ENCODE measurements at regions not wholly inside any gene's neighbourhood (a gene's known extent, or its start where the extent isn't known, plus 50 kb on each side); places are given as distances from the start of the nearest gene placed in this dataset.

DNA sequence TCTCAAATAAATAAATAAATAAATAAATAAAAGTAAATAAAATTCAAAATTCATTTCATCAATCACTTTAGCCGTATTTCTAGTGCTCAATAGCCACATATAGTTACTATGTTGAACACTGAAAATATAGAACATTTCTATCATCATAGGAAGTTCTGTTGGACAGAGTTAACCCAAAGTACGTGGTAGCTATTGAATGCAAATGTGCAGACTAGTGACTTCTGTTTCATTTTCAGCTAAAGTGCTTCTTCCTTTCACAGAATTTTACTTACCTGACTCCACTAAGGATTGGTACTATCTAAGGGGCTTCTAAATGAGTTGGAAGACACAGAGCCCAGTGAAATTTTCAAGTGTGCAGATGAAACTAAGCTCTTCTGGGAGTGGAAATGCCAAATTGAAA is 1208.3 kb downstream of the MAT2B start:
- Histone ChIP-seq H3K27ac (ENCODE audit: low read depth, low read length) (no peak overlapping the region), H3K4me3 (ENCODE audit: low read length) (no peak overlapping the region), H3K9ac (ENCODE audit: low read length) (no peak overlapping the region), H3K27me3 (ENCODE audit: control insufficient read depth, insufficient read depth, low read length) (no peaks in the 10 kb centered on the region), H3K4me1 (ENCODE audit: control insufficient read depth, insufficient read depth, low read length) (no peaks in the 10 kb centered on the region), H3K36me3 (ENCODE audit: control insufficient read depth, insufficient read depth, low read length) (no peaks in the 10 kb centered on the region)

DNA sequence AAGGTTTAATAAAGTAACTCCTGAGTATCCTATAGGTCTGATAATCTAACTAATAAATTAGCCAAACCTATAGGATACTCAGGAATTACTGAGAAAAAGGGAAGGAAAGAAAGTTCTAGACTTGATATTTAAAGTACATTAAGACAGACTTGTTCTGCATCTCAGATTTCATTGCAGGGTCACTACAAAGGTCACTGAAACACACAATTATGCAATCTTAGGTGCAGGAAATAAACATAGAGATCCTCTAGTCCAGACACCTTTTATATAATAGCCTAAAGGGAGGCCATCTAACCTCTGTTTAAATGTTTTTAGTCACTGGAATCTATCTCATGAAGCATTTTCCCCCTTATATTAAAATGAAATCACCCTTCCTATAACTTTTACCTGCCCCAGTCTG is 1215.7 kb downstream of the MAT2B start:
- H3K9ac ChIP-seq (ENCODE audit: low read length), result no peak overlapping the region
- H3K4me3 ChIP-seq (ENCODE audit: low read length), result no peak overlapping the region
- H3K27ac ChIP-seq (ENCODE audit: low read depth, low read length), result no peak overlapping the region
- no peaks in the 10 kb centered on the region for H3K36me3 ChIP-seq (ENCODE audit: control insufficient read depth, insufficient read depth, low read length)
- no peaks in the 10 kb centered on the region for H3K27me3 ChIP-seq (ENCODE audit: control insufficient read depth, insufficient read depth, low read length)
- no peaks in the 10 kb centered on the region for H3K4me1 ChIP-seq (ENCODE audit: control insufficient read depth, insufficient read depth, low read length)

DNA sequence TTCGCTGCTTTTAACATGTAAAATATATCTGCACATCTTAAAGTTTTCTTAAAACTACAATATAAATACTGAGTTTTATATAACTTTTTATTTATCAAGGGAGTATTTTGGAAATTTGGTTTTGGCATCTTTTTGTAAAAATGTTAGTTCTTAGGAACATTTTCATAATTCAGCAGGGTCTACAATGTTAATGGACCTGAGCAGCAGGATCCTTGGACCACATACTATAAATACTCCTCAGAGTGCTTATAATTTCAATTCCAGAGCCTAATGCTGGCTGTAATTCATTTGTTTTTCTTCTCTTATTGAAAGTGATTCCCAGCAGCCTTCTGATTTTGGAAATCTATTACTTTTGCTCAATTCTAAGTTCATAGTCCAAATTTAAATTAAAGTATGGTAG is 1216.2 kb downstream of the MAT2B start:
- Histone ChIP-seq H3K27me3 (ENCODE audit: control insufficient read depth, insufficient read depth, low read length) (no peaks in the 10 kb centered on the region), H3K36me3 (ENCODE audit: control insufficient read depth, insufficient read depth, low read length) (no peaks in the 10 kb centered on the region), H3K4me1 (ENCODE audit: control insufficient read depth, insufficient read depth, low read length) (no peaks in the 10 kb centered on the region), H3K27ac (ENCODE audit: low read depth, low read length) (no peak overlapping the region), H3K4me3 (ENCODE audit: low read length) (no peak overlapping the region), H3K9ac (ENCODE audit: low read length) (no peak overlapping the region)

DNA sequence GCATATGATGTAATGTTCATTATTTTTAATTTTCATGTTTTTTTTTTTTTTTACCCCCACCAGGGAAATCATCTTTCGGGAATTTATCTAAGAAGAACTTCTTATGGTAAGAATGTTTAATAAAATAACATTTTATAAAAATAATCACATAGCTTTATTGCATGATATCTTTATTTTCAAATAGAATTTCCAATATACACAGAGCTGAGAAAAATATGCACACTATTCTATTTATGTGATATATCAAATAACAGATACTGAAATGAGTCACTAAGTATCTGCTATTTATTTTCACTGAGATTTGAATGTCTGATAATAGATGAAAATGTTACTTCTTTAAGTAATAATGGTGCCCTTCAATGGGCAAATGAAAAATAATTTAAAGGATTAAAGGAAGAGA is 1217.3 kb downstream of the MAT2B start:
- H3K4me1 ChIP-seq (ENCODE audit: control insufficient read depth, insufficient read depth, low read length), result no peaks in the 10 kb centered on the region
- no peak overlapping the region for H3K9ac ChIP-seq (ENCODE audit: low read length)
- H3K27me3 ChIP-seq (ENCODE audit: control insufficient read depth, insufficient read depth, low read length), result no peaks in the 10 kb centered on the region
- H3K36me3 ChIP-seq (ENCODE audit: control insufficient read depth, insufficient read depth, low read length), result no peaks in the 10 kb centered on the region
- no peak overlapping the region for H3K4me3 ChIP-seq (ENCODE audit: low read length)
- no peak overlapping the region for H3K27ac ChIP-seq (ENCODE audit: low read depth, low read length)

DNA sequence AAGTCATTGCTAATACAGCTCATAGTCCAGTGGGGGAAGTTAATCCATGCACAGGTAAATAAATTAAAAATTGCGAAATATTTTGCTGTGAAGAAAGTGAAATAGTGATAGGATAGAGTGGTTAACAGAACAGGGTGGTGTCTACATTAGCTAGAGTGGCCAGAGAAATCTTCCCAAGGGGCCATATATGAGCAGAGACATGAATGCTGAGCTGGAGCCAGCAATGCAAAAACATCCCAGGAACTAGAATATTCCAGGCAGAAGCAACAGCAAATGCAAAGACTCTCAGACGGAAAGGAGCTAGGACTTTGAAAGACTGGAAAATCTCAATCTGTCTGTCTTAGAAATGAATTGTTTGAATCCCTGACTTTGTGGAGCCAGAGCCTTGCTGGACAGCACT is 1221.6 kb downstream of the MAT2B start:
- H3K36me3 ChIP-seq (ENCODE audit: control insufficient read depth, insufficient read depth, low read length), result no peaks in the 10 kb centered on the region
- no peaks in the 10 kb centered on the region for H3K4me1 ChIP-seq (ENCODE audit: control insufficient read depth, insufficient read depth, low read length)
- no peak overlapping the region for H3K9ac ChIP-seq (ENCODE audit: low read length)
- no peak overlapping the region for H3K4me3 ChIP-seq (ENCODE audit: low read length)
- H3K27me3 ChIP-seq (ENCODE audit: control insufficient read depth, insufficient read depth, low read length), result no peaks in the 10 kb centered on the region
- no peak overlapping the region for H3K27ac ChIP-seq (ENCODE audit: low read depth, low read length)

DNA sequence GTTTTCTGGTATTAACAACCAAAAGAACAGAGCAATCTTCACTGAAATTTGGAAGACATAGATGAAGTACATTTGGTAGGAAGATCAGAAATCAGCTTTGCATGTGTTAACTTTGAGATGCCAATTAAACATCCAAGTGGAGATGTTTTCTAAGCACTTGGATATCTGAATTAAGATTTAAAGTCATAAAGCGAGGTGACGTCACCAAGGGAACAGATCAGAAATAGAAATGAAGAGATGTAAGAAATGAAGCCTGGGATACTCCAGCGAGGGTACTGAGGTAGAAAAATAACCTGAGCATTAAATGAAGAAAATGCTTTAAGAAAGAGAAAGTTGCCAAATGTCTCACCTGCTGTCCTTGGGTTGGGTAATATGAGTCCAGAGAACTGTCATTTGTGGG is 1223.3 kb downstream of the MAT2B start:
- Histone ChIP-seq H3K4me1 (ENCODE audit: control insufficient read depth, insufficient read depth, low read length) (no peaks in the 10 kb centered on the region), H3K36me3 (ENCODE audit: control insufficient read depth, insufficient read depth, low read length) (no peaks in the 10 kb centered on the region), H3K27ac (ENCODE audit: low read depth, low read length) (no peak overlapping the region), H3K4me3 (ENCODE audit: low read length) (no peak overlapping the region), H3K27me3 (ENCODE audit: control insufficient read depth, insufficient read depth, low read length) (no peaks in the 10 kb centered on the region), H3K9ac (ENCODE audit: low read length) (no peak overlapping the region)

DNA sequence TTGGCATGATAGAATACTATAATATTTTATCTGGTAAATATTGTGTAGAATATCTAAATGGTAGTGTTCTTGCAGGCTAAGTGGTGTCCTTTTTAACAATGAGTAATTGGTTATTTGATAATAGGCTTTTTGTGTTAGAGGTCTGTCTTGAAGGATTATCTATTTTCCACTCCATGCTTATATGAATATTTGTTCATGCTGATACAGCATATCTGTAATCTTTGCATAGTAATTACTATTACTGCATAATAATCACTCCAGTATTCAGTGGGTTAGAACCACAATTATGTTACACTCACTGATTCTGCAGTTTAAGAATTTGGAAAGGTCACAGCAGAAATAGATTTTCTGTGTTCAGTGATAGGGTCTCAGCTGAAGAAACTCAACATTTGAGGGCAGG is 1229.9 kb downstream of the MAT2B start:
- Histone ChIP-seq H3K9ac (ENCODE audit: low read length) (no peak overlapping the region), H3K4me1 (ENCODE audit: control insufficient read depth, insufficient read depth, low read length) (no peaks in the 10 kb centered on the region), H3K27me3 (ENCODE audit: control insufficient read depth, insufficient read depth, low read length) (no peaks in the 10 kb centered on the region), H3K27ac (ENCODE audit: low read depth, low read length) (no peak overlapping the region), H3K4me3 (ENCODE audit: low read length) (no peak overlapping the region), H3K36me3 (ENCODE audit: control insufficient read depth, insufficient read depth, low read length) (no peaks in the 10 kb centered on the region)

DNA sequence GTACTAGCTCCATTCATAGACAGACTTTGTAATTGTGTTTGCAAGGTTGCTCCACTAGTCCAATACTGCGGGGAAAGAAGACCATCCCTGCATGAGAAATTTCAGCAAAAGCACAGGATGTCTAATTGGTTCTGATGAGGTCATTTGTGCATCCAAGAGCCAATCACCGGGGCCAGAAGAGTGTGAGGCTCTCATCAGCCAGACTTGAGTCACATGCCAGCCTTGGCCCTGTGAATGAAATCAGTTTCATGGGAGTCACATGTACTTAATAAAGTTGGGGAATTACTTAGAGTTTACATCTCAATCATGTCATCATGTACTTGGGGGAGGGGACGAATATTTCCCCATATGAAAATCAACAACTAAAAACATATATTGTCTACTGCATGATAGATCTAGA is 1236.0 kb downstream of the MAT2B start:
- no peak overlapping the region for H3K4me3 ChIP-seq (ENCODE audit: low read length)
- no peaks in the 10 kb centered on the region for H3K36me3 ChIP-seq (ENCODE audit: control insufficient read depth, insufficient read depth, low read length)
- H3K27ac ChIP-seq (ENCODE audit: low read depth, low read length), result no peak overlapping the region
- H3K4me1 ChIP-seq (ENCODE audit: control insufficient read depth, insufficient read depth, low read length), result no peaks in the 10 kb centered on the region
- H3K27me3 ChIP-seq (ENCODE audit: control insufficient read depth, insufficient read depth, low read length), result no peaks in the 10 kb centered on the region
- H3K9ac ChIP-seq (ENCODE audit: low read length), result no peak overlapping the region

DNA sequence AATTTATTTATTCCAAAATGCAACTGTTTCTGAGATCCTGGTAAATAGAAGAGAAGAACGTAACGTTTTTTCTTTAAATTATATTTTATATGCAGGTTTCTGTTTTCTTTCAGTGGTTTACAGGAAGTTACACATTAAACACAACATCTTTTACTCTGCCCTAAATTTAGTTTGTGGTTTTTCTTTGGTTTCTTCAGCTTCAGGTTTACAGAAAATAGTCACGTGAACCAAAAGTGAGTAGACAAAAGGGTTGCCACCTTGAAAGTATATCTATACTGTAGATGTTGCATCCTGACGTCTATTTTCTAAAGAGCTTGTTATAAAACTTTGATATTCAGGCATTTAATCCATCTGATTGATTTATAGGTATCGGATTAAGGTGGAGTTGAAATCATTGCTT is 1236.6 kb downstream of the MAT2B start:
- H3K4me3 ChIP-seq (ENCODE audit: low read length), result no peak overlapping the region
- no peaks in the 10 kb centered on the region for H3K4me1 ChIP-seq (ENCODE audit: control insufficient read depth, insufficient read depth, low read length)
- no peaks in the 10 kb centered on the region for H3K27me3 ChIP-seq (ENCODE audit: control insufficient read depth, insufficient read depth, low read length)
- no peak overlapping the region for H3K27ac ChIP-seq (ENCODE audit: low read depth, low read length)
- no peak overlapping the region for H3K9ac ChIP-seq (ENCODE audit: low read length)
- no peaks in the 10 kb centered on the region for H3K36me3 ChIP-seq (ENCODE audit: control insufficient read depth, insufficient read depth, low read length)

DNA sequence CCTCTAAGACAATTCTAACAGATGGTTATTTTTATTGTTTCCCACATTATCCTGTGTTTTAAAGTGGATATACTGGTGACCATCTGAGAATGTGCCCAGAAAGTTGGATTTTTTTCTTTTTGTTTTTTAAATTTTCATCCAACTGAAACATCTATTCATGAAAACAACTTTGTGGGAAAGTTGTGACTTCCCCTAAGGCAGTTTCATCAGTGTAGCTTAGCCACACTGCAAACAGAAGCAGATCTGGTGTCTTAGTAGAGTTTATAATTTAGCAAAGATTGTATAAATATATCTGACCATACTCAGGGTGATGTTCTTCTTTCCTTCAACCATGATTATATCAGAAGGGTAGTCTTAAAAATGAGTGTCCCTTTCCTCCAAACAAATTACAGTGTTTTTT is 1241.3 kb downstream of the MAT2B start:
- no peaks in the 10 kb centered on the region for H3K4me1 ChIP-seq (ENCODE audit: control insufficient read depth, insufficient read depth, low read length)
- H3K36me3 ChIP-seq (ENCODE audit: control insufficient read depth, insufficient read depth, low read length), result no peaks in the 10 kb centered on the region
- H3K27ac ChIP-seq (ENCODE audit: low read depth, low read length), result no peak overlapping the region
- H3K27me3 ChIP-seq (ENCODE audit: control insufficient read depth, insufficient read depth, low read length), result no peaks in the 10 kb centered on the region
- no peak overlapping the region for H3K9ac ChIP-seq (ENCODE audit: low read length)
- H3K4me3 ChIP-seq (ENCODE audit: low read length), result no peak overlapping the region

DNA sequence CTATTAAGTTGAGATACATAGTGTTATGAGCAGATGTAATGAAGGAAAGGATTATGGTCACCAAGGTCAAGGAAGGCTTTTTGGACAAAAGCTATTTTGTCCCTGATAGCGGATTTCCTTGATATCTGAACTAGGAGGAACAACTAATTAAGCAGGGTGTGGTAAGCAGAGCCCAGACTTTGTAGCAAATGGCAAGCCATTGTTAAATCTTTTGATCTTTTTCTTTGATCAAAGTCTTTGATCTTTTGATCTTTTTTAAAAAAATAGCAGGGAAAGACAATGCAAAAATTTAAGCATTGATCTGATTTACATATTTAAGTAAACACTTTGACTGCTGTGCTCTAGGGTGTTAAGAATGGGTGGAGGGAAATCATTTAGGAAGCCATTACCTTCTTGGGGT is 1242.0 kb downstream of the MAT2B start:
- no peak overlapping the region for H3K9ac ChIP-seq (ENCODE audit: low read length)
- no peaks in the 10 kb centered on the region for H3K27me3 ChIP-seq (ENCODE audit: control insufficient read depth, insufficient read depth, low read length)
- H3K27ac ChIP-seq (ENCODE audit: low read depth, low read length), result no peak overlapping the region
- no peaks in the 10 kb centered on the region for H3K36me3 ChIP-seq (ENCODE audit: control insufficient read depth, insufficient read depth, low read length)
- no peaks in the 10 kb centered on the region for H3K4me1 ChIP-seq (ENCODE audit: control insufficient read depth, insufficient read depth, low read length)
- H3K4me3 ChIP-seq (ENCODE audit: low read length), result no peak overlapping the region

DNA sequence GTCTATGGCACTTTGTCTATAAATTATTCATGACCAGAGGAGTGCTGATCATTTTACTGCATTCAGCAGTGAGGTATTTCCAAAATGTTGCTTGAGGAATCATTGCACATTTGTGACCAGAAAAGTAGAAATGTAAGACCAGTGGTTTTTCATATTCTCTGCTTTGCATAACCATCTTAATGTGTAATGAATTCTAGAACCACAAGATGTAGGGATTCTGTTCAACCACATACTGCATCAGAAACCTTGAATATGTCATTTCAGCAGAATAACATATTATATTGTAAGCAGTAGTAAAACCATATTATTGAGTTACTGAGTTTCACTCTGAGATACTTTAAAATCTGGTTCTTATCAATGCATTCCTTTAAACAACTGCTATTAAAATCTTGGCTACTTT is 1243.4 kb downstream of the MAT2B start:
- Histone ChIP-seq H3K4me1 (ENCODE audit: control insufficient read depth, insufficient read depth, low read length) (no peaks in the 10 kb centered on the region), H3K4me3 (ENCODE audit: low read length) (no peak overlapping the region), H3K36me3 (ENCODE audit: control insufficient read depth, insufficient read depth, low read length) (no peaks in the 10 kb centered on the region), H3K27me3 (ENCODE audit: control insufficient read depth, insufficient read depth, low read length) (no peaks in the 10 kb centered on the region), H3K9ac (ENCODE audit: low read length) (no peak overlapping the region), H3K27ac (ENCODE audit: low read depth, low read length) (no peak overlapping the region)

DNA sequence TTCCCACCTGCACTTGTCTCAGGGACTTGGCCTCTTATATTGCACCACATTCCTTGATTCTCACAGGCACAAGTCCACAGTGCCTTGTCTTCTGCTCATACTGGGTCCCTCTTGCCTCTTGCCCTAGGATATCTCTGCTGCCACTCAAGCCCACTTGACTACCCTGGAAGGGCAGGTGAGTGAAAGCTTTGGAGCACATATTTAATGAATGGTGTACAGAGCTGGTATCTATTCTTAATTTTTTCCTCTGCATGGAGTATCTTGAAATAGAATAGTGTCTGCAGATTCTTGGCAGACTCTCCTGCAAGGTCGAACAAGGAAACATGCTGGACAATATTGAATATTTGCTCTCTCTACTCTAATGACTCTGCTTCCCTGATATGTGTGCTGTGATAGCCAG is 1248.0 kb downstream of the MAT2B start:
- H3K4me3 ChIP-seq (ENCODE audit: low read length), result no peak overlapping the region
- H3K9ac ChIP-seq (ENCODE audit: low read length), result no peak overlapping the region
- no peaks in the 10 kb centered on the region for H3K4me1 ChIP-seq (ENCODE audit: control insufficient read depth, insufficient read depth, low read length)
- no peaks in the 10 kb centered on the region for H3K27me3 ChIP-seq (ENCODE audit: control insufficient read depth, insufficient read depth, low read length)
- H3K36me3 ChIP-seq (ENCODE audit: control insufficient read depth, insufficient read depth, low read length), result no peaks in the 10 kb centered on the region
- no peak overlapping the region for H3K27ac ChIP-seq (ENCODE audit: low read depth, low read length)

DNA sequence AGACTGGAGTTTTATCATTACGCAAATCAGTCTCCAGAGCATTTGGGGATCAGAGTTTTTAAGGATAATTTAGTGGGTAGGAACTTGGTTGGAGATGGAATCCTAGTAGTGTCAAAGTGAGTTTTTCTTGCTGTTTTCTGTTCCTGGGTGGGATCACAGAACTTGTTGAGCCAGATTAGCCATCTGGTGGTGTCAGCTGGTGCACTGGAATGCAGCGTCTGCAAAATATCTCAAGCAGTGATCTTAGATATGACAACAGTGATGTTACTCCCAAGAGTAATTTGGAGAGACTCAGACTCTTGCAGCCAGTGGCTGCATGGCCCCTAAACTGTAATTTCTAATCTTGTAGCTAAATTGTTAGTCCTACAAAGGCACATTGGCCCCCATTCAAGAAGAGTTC is 1257.8 kb downstream of the MAT2B start:
- H3K4me1 ChIP-seq (ENCODE audit: control insufficient read depth, insufficient read depth, low read length), result no peaks in the 10 kb centered on the region
- no peaks in the 10 kb centered on the region for H3K36me3 ChIP-seq (ENCODE audit: control insufficient read depth, insufficient read depth, low read length)
- no peak overlapping the region for H3K27ac ChIP-seq (ENCODE audit: low read depth, low read length)
- no peaks in the 10 kb centered on the region for H3K27me3 ChIP-seq (ENCODE audit: control insufficient read depth, insufficient read depth, low read length)
- no peak overlapping the region for H3K4me3 ChIP-seq (ENCODE audit: low read length)
- H3K9ac ChIP-seq (ENCODE audit: low read length), result no peak overlapping the region

Measured in rectal smooth muscle tissue (tissue), 1 donor.